HG03108 (cell line): ENCODE measurements at regions not wholly inside any gene's neighbourhood (a gene's known extent, or its start where the extent isn't known, plus 50 kb on each side); places are given as distances from the start of the nearest gene placed in this dataset.
"Not testable (repeated sequence)": the region's sequence is repeated elsewhere in the genome, so short reads cannot be mapped to it uniquely, and the experiment has no call there.

Source experiments
- ATAC-seq: cut with Tn5 transposase; IDR thresholded peaks from one replicate; pipeline ENCODE4 v1.9.1; 2021; ENCODE audit warnings: moderate library complexity; ENCODE audit not compliant: unreplicated experiment

DNA sequence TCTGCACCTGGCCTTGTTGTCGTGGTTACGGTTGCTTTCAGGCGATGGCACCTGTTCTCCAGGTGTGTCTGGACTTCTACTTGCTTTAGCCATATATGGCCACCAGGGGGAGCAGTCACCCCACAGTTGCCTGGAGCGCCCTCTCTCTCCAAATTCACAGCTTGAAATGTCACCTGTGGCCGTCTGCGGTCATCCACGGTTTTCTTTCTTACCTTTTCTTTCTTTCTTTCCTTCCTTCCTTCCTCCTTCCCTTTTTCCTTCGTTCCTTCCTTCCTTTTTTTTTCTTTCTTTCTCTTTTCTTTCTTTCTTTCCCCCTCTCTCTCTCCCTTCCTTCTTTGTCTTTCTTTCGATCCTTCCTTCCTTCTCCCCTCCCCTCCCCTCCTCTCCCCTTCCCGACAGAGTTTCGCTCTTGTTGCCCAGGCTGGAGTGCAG lies 150.5 kb upstream of the VKORC1L1 start:
- ATAC-seq, result peak; percentile 65

DNA sequence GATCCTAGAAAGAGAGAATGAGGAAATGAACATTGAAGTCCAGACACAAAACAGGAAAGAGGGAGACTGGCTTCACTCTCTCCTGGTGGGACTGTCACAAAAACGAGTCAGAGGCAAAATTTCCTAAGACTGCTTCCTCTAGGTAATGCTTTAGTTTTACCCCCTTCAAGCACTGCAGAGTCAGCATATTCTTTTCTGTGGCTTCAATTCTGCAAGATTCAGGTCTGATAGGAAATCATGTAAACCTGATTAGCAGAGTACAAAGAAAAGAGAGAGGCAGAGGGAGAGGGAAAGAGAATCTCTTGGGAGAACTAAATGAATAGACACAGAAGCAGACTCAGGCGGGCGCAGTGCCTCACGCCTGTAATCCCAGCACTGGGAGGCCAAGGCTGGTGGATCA lies 145.7 kb upstream of the VKORC1L1 start:
- not testable (repeated sequence) for ATAC-seq

DNA sequence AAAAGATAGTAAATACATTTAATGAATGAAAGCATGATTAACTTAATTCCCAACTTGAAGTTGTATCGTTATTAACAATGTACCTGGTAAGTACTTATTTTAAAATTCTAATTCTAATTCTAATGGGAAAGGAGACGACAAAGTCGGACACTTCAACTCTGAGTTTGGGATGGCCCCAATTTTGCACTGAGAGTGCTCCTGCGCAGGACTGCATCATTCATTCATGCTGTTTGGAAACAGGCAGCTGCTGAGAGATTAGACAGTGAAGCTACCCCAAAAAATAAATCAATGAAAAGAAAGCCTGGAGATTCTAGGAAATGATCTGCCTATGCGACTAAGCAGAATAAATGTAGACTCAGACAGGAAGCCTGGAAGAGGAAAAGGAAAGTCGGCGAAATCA lies 141.7 kb upstream of the VKORC1L1 start:
- ATAC-seq, result no peak

DNA sequence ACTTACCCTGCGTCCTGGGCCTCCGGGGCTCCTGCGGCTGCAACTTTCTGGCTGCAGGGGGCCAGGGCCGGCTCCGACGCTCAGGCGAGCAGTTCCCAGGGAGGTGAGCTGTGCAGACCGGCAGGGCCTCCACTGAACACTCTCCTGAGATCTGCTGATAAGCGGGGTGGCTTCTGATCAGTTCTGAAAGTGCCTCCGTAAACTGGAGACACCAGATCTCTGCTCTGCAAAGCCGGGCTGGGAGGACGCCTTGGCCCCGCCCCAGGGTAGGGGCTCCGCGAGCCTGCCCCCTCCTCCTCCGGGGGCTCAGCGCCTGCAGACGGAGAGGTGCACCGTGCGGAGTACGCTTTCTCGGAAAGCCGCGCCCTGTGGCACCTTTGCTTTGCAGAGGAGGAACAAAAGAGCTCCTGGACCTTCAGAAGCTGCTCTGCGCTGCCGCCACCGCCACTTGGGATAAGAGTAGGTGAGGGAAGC lies 141.3 kb upstream of the VKORC1L1 start:
- peak; percentile 47 for ATAC-seq

DNA sequence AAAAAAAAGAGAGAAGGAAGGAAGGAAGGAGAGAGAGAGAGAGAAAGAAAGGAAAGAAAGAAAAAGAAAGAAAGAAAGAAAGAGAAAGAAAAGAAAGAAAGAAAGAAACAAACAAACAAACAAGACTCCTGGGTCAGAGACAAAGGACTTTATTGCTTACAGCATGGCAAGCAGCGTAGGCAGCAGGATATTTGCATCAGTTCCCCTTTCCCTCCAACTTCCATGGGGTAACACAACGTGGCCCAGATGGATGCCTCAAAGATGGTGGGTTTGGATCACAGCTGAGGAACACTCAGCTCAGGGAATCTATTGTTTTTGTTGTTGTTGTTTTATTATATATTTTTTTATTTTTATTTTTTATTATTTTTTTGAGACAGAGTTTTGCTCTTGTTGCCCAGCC lies 128.5 kb upstream of the VKORC1L1 start:
- ATAC-seq, result no peak

DNA sequence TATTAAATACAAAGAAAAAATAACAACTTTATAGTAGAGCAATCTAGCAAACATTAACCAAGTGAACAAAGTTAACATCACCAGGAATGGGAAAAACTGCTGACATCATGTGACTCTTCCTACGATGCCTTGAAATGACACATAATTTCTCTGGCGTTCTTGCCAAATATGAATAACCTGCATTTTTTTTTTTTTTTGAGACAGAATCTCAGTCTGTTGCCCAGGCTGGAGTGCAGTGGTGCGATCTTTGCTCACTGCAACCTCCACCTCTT lies 126.5 kb upstream of the VKORC1L1 start:
- ATAC-seq, result no peak

DNA sequence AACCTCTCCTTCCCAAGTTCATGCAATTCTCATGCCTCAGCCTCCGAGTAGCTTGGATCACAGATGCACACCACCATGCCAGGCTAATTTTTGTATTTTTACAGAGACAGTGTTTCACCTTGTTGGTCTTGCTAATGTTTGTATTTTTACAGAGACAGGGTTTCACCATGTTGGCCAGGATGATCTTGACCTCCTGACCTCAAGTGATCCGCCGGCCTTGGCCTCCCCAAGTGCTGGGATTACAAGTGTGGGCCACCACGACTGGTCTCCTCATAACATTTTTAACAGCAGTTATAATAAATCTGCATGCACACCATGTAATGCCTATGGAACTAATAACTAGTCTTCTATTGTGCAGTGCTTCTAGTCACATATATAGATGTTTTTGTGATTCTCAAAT lies 123.8 kb upstream of the VKORC1L1 start:
- ATAC-seq, result no peak

DNA sequence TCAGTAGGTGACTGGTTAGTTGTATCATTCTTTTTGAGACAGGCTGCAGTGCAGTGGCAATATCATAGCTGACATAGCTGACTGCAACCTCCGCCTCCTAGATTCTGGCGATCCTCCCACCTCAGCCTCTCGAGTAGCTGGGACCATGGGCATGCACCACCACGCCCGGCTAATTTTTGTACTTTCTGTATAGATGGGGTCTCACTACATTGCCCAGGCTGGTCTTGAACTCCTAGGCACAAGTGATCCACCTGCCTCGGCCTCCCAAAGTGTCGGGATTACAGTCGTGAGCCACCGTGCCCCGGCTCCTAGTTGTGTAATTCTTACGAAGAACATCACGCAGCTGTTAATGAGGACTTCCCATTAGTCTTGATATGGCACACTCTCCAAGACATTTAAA lies 123.4 kb upstream of the VKORC1L1 start:
- ATAC-seq, result no peak

DNA sequence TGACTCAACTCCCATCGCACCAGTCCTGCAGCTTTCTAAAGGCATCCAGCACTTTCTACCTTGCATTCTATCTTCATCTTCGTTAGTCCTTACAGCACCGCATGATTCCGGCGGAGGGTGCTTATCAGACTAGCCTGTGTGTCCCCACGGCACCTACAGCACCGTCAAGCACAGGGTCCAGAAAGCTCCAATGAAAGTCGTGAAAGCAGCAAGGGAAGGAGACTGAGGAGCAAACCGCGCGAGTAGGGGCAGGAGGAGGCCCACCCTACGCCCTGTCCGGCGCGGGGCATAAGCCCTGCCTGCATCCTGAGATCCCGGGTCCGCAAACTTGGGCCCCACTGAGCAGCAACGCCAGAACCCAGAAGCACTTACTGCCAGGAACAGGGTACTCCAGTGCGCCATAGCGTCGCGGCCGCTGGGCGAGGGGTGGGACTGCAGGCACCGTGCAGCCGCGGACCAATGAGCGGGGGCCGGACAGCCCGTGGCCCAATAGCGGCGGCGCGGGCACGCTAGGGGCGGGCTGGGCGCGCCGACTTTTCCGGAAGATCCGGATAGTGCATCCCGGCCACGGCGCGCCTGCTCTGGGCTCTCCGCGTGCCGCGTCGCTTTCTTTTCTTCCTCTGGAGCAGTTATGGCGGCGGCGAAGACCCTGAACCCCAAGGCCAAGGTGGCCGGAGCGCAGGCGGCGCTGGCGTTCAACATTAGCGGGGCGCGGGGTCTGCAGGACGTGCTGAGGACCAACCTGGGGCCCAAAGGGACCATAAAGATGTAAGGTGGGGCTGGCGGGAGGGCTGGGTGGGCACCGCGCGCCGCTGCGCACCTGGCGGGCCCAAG lies 122.1 kb upstream of the VKORC1L1 start:
- peak; percentile 98 for ATAC-seq

DNA sequence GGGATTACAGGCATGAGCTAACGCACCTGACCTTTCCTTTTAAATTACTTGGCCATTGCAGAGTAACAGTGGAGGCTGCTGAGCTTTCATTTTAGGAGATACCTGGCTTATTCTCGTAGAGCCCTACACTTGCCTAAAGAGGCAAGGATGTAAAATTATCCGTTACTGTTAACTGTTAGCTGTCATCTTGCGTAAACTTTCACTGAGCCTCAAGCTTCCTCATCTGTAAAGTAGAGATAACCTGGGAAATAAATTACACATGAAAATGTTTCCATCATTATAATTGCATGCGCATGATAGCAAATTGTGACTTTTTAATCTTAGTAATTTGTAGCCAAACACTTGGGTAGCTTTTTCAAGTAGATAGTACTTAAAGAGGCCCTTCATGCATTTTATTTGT lies 118.8 kb upstream of the VKORC1L1 start:
- not testable (repeated sequence) for ATAC-seq

DNA sequence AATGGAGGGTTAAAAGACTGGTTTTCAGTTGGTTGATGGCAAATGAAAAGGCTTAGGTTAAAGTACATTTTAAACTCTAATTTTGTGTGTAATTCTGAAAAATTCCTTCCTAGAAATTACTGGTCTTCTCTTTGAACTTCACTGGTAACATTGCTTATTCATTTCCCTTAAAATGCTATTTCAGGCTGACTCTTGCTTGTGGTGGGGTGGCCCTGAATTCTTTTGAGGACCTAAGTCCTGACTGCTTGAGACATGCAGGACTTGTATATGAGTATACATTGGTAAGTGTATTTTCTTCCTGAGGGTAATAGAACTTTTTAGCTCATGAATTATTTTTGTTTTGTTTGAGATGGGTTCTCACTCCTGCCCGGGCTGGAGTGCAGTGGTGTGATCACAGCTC lies 113.9 kb upstream of the VKORC1L1 start:
- not testable (repeated sequence) for ATAC-seq

DNA sequence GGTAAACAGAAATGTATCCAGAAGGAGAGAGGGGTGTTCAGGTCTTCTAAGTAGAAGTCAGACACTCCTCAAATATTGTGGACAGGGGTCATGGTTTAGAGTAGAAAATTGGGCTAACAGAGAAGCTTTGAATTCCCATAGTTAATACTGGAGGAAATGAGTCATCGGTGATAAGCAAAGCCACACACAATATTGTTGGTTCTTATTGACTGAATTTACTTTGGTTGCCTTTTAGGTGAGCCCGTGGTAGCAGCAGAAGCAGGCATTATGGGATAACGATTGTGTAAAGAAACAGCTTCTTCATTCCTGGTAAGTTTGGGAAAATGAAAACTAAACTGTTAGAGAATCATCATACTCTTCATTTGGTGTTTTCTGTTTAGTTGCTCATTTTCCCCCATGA lies 110.2 kb upstream of the VKORC1L1 start:
- not testable (repeated sequence) for ATAC-seq

DNA sequence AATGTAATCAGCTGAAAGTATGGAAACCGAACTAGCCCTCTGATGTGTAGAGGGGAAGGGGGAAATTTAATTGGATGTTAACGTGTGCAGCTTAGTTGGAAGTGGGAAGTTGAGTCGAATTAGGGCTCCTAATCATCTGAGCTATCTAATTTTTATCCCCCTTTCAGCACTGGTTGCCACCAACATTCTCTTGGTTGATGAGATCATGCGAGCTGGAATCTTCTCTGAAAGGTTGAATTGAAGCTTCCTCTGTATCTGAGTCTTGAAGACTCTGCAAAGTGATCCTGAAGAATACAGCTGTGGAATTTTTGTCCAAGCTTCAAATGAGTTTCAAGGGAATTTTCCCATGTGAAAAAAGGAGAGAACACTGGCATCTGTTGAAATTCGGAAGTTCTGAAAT lies 109.8 kb upstream of the VKORC1L1 start:
- ATAC-seq, result not testable (repeated sequence)

DNA sequence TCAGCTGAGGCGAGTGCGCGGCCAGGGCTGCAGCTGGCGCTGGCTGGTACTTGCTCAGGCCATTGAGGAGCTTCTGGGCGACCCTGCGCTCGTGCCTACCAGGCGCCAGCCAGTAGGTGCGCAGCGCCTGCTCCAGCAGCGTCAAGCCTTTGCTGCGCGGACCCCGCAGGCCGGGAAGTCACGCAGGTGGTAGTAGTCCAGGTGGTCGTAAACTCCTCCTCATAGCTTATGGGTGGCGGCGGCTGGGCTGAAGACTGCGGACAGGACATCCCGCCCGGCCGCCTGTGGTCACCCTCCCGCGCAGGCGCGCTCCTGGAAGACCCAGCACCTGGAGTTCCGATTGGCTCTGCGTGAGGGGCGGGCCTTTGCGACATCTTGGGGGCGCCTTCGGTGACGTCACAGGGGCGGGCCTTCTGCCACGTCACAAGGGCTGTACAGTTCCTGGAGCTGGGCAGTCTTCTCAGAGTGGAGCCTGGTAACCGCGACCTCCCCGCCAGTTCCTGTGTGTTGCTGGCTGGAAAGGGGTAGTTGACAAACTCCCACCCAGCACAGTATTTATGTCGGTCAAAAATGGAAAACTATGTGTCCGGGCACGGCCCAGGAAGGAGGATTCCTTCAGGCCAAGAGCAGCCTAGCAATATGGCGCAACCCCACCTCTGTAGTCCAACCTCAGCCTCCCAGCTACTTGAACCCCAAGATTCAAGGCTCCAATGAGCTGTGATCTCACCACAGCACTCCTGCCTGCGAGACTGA lies 102.2 kb upstream of the VKORC1L1 start:
- peak; percentile 98 for ATAC-seq

DNA sequence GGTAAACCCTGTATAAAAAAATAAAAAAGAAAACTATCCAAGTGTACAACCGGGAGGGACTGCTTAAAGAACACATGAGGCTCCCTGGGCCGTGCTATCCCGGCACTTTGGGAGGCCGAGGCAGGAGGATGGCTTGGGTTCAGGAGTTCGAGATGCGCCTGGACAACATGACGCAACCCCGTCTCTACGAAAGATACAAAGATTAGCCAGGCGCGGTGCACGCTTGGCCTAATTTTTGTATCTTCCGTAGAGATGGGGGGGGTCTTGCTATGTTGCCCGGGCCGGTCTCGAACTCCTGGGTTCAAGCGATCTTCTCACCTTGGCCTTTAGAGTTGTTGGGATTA lies 101.7 kb upstream of the VKORC1L1 start:
- not testable (repeated sequence) for ATAC-seq

DNA sequence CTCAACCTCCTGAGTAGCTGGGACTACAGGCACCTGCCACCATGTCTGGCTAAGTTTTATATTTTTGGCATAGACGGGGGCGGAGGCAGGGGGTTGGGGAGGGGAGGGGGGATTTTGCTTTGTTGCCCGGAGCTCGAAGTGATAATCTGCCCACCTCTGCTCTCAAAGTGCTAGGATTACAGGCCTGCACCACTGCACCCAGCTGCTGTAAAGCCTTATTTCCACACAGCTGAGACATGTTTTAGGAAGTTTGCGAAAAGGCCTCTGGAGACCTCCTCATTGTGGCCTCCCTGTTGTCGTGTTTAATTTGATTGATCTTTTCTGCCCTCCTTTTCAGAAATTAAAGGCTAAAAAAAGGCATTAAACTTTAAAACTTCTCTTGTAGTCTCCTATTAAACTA lies 96.2 kb upstream of the VKORC1L1 start:
- not testable (repeated sequence) for ATAC-seq

DNA sequence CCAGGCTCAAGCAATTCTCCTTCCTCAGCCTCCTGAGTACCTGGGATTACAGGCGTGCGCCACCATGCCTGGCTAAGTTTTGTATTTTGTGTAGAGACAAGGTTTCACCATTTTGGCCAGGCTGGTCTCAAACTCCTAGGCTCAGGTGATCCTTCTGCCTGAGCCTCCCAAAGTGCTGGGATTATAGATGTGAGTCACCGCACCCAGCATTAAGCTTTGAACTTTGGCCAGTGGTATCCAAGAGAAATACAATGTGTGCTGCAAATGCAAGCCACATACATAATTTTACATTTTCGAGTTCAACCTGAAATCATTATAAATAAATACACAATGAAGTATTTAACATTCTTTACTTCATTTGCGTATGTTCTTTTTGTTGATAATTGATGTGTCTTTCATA lies 82.9 kb upstream of the VKORC1L1 start:
- not testable (repeated sequence) for ATAC-seq

DNA sequence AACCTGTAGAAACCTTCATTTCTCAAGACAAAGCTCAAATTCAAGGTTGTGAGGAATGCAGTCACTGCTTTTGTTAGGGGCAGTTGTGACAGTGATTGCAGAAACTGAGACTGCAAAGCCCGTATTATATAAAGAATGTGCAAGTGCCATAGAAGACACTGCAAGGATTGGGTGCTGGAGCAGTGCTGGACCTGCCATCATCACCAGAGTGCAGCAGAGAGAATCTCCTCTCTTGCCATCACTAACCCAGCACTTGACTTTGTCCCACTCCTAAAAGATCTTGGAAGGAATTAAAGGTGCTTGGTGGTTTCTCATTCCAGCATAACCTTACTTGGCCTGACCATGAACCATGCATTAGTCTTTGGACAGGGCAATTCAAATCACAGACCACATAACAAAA lies 81.1 kb upstream of the VKORC1L1 start:
- not testable (repeated sequence) for ATAC-seq

DNA sequence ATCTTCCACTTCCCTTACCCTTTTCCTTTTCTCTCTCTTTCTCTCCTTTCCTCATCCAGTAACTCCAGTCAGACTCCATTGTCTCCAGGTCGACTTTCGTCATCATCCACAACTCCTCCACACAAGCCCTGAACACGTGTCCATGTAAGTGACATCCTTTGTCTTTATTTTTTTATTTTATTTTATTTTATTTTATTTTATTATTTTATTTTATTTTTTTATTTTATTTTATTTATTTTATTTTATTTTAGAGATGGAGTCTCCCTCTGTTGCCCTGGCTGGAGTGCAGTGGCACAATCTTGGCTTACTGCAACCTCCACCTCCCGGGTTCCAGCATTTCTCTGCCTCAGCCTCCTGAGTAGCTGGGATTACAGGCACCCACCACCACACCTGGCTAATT lies 80.1 kb upstream of the VKORC1L1 start:
- not testable (repeated sequence) for ATAC-seq

DNA sequence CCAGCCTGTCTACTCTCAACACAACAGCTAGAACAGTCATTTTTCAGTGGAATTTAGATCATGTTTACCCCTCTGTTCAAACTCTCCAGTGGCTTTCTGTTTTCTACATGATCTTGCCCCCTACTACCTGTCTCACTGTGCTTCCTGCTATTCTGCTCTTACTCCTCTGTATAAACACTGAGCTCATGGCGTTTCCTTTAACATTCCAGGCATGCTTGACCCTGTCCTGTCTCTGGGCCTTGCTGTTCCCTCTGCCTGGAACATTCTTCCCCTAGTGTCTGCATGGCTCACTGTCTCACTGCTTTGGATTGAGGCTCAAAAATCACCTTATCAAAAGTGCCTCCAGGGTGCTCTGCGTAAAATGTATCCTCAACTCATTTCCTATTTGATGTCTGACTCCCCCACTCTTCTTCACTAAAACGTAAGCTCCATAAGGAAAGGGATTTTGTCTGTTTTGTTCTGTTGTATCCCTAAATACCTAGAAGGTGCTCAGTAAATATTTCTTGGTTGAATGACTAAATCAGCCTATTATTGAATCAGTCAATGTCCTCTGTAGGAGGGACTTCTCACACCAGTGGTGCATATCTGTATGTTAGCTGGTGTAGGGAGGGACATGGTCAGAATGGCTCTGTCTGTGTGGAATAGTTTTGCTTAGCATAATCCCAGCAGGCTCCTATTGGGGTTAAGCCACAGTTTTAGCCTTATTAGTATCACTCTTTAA lies 78.0 kb upstream of the VKORC1L1 start:
- ATAC-seq, result not testable (repeated sequence)

DNA sequence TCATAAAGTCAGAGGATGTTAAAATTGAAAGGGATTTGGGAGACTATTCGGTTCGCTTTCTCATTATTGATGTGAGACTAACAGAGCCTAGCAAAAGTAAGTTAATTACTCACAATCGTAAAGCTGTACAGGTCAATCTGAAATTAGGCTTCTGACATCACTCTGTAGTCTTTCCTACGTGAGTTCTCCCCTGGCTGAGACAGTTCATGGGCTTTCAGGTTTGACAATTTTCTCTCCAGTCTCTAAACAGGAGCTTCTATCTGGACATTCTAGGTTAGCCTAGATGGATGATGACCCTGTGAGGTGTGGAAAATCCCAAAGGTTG lies 77.5 kb upstream of the VKORC1L1 start:
- ATAC-seq, result not testable (repeated sequence)

DNA sequence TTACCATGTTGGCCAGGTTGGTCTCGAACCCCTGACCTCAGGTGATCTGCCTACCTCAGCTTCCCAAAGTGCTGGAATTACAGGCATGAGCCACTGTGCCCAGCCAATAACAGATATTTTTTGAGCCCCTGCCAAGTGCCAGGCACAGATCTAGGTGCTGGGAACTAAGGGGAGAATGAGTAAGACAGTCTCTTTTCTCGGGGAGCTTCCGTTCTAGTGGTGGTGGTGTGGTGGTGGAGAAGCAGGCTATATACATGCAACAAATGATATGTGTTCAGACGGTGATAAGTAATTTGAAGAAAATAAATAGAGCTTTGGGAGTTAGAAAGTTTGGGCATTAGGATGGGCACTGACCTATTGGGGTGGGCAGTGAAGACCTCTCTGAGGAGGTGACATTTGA lies 76.7 kb upstream of the VKORC1L1 start:
- ATAC-seq, result no peak
